GM12874 (cell line): ENCODE measurements at regions not wholly inside any gene's neighbourhood (a gene's known extent, or its start where the extent isn't known, plus 50 kb on each side); places are given as distances from the start of the nearest gene placed in this dataset.

Experiments
- CTCF ChIP-seq: IDR thresholded peaks from 2 replicates; pipeline ENCODE4 v1.5.1; 2011; ENCODE audit warnings: low read depth, mild to moderate bottlenecking, control low read depth, low read length, moderate library complexity; ENCODE audit not compliant: insufficient read depth

DNA sequence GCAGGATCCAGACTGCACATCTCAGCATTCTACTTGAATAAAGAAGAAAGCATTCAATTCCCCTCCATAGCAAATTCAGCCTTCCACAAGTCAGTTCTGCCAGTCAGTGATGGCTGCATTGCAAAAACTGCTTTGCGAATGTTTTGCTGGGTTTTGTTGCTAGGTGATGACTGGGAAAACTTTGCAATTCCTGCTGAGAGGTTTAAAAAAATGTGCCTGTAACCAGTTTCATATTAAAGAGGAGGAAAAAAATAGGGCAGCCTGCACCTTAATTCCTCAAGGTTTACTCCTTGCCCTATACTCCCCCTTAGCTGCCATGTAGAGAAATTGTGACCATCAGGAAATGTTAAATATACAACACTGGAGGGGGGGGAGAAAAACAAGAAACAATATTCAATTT, 225.6 kb upstream of the ATP11B start:
- no peak for TF ChIP-seq CTCF

GRCh38 chr3:182568261-182568660, 225.0 kb upstream of the ATP11B start:
- TF ChIP-seq CTCF, result no peak

DNA sequence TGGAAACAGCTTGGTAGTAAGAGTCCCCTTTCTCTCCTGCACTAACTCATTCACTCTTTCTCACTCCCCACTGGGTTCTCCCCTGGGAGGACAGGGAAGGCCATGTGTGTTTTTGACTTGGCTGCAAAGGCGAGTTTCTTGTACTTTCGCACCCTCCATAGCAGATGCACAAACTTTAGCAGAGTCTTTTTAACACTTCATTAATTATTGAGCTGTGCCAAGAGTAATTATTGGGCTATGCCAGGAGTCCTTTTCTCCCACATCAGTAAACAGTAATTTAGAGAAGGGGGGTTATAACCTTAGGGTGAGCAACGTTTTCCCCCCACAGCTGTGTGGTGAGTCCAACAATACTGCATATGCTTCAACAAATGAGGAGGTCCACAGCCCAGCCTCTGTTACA, 224.4 kb upstream of the ATP11B start:
- TF ChIP-seq CTCF, result no peak

DNA sequence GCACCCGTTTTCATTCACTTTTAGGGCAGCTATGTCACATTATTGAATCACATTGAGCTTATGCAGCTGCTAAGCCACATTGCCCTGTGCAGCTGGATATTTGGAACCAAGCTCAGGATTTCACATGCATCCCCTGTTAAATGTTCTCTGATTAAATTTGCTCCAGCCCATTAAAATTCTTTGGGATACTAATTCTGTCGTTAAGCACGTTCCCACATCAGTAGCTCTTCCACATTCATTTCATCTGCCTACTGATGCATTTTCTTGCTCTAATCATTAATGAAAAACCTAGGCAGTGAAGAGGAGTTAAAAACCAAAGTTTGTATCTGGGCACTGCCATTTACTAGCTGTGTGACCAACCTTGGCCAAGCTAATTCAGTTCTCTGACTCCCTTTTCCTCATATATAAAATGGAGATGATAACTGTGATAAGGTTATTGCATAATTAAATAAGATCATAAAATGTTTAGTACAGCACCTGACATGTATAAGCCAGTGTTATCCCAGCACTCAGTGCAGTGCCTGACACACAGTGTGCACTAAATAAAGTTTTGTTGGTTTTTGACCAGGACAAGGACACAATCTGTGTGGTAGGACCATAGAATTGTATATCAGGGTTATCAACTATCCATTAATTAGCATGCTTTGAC, 222.2 kb upstream of the ATP11B start:
- TF ChIP-seq CTCF, result no peak

DNA sequence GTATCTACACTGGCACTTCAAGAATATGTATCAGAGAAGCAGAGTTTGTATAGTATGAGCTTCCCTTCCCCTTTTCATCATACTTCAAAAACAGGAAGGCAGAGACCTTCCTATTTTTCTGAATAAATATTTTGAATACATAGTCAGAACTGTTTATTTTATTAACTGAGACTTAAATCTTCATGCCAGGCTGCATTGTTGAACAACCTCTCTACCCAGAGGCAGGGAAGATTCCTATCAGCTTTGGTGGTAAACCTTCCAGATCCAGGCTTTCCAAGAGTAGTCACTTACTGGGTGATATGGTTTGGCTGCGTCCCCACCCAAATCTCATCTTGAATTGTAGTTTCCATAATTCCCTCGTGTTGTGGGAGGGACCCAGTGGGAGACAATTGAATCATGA, 217.4 kb upstream of the ATP11B start:
- TF ChIP-seq CTCF, result no peak

DNA sequence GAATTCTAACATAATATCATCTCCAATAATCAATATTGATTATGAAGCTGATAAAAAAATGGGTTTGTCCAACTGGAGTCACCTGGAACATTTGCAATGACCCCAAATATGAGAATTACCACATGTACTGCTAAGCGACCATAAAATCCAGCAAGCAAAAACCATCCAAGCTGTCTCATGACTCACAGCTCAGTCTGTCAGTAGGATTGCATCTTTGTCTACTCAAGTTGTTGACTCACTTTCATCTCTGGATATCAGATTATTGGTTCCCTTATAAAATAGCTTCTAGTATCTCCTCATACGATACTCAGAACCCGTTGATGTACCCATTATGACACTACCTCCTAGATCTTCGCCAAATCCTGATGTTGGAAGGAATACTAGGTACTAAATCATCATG, 209.8 kb upstream of the ATP11B start:
- TF ChIP-seq CTCF, result no peak

DNA sequence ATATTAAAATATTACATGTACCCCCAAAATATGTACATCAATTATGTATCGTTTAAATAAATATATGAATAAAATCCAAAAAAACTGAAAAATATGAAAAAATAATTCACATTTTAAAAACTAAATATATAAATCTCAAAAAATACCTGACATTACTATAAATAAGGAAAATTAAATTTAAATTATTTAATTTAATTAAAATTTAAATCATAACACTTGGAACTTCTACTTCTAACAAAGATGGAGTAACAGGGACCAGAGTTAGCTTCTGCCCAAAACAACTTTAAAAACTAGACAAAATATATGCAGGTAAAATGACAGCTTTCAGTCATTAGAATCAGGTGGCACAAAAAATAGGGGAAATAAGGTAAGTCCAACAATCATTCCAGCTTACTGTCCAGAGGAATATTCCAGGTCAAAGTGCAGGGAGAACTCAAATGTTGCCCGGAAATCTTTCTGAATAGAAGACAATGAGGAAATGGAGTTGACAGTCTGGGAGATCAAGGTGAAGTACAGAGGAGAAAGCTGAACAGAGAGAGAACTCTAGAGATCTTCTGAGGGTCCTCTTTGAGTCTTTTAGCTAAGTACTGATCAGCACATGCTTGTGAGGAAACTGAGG, 207.7 kb upstream of the ATP11B start:
- TF ChIP-seq CTCF, result no peak
